VCaP (cell line): ENCODE measurements at regions not wholly inside any gene's neighbourhood (a gene's known extent, or its start where the extent isn't known, plus 50 kb on each side); places are given as distances from the start of the nearest gene placed in this dataset.
"Not testable (repeated sequence)": the region's sequence is repeated elsewhere in the genome, so short reads cannot be mapped to it uniquely, and the experiment has no call there.

Experiments used
- H3K27ac ChIP-seq: fragments of 450-650 bp; 2 replicates; pipeline ENCODE4 v1.5.1; 2017
- TF ChIP-seq, protein P1 (sequence below): fragments of 450-650 bp; conservative IDR thresholded peaks from 2 replicates; pipeline ENCODE4 v1.5.1; 2017; ENCODE audit warnings: mild to moderate bottlenecking, moderate library complexity

DNA sequence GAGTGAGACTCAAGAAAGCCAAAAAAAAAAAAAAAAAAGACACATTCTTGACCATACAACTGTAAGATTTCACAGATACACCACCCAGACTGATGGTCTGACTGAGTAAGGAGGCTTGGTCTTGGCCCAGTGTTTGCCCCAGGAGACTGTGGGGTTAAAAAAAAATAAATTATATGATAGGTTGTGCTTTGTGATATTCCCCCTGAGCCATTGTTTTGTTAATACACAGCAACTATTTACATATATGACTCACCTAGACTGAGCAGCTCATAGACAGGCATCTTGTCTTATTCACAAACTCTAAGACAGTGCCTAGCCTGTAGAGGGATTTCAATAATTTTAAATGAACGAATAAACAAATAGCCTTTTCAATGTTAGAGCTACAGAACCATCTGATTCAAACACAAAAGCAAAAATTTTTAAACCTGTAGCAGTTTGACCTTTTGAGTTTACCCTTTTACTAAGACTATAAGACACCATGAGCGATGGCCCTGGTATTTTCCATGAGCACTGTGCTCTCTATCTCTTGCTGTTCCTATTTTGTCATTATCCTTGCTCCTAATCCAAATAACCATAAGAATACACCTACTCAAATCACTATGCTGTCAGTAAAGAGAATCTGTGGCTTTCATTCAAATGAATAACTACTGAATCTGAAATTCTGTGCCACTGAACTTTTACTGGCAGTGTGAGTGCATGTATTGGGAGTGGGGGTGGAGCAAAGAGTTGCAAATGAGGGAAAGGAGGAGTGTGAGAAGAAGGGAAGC lies 199.4 kb upstream of the PTBP2 start:
- no peak overlapping the region for H3K27ac ChIP-seq
- TF ChIP-seq, protein P1, sequence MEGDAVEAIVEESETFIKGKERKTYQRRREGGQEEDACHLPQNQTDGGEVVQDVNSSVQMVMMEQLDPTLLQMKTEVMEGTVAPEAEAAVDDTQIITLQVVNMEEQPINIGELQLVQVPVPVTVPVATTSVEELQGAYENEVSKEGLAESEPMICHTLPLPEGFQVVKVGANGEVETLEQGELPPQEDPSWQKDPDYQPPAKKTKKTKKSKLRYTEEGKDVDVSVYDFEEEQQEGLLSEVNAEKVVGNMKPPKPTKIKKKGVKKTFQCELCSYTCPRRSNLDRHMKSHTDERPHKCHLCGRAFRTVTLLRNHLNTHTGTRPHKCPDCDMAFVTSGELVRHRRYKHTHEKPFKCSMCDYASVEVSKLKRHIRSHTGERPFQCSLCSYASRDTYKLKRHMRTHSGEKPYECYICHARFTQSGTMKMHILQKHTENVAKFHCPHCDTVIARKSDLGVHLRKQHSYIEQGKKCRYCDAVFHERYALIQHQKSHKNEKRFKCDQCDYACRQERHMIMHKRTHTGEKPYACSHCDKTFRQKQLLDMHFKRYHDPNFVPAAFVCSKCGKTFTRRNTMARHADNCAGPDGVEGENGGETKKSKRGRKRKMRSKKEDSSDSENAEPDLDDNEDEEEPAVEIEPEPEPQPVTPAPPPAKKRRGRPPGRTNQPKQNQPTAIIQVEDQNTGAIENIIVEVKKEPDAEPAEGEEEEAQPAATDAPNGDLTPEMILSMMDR: no peak

DNA sequence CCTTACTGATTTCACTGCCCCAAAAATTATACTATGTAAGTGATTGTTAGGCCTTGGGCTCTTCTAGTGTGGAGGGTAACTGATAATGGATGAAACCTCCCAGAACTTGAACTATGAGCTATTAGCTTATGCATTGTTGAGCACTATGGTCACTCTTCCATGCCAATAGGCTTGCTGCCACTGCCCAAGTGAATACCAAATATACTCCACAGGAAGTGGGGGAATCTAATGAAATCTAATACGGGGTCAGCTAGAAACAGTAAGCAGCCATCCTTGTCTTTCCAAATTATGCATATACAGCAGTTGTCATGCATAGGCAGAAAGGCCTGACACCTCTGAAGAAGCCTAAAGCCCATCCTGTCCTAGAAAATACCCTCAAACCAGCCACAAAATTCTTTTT lies 198.7 kb upstream of the PTBP2 start:
- no peak overlapping the region for H3K27ac ChIP-seq
- TF ChIP-seq, protein P1: no peak

DNA sequence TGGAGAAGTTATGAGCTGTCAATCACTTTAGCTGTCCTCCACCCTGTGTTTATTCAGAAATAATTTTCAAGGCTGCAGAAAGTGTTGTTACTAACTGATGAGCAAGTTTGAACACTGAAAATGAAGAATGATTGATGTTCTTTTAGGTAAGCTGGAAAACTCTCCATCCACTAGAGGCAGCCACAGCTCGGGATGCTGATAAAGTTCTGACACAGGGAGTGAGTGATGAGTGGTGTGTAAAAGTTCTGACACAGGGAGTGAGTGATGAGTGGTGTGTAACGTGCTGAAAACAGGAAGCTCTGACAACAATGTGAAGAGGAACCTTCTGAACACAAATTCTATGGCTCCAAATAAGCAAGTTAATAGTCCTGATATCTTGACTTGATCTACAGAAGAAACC lies 197.5 kb upstream of the PTBP2 start:
- TF ChIP-seq, protein P1: peak; percentile 21; the same call in 1 of the 2 replicates
- no peak overlapping the region for H3K27ac ChIP-seq

DNA sequence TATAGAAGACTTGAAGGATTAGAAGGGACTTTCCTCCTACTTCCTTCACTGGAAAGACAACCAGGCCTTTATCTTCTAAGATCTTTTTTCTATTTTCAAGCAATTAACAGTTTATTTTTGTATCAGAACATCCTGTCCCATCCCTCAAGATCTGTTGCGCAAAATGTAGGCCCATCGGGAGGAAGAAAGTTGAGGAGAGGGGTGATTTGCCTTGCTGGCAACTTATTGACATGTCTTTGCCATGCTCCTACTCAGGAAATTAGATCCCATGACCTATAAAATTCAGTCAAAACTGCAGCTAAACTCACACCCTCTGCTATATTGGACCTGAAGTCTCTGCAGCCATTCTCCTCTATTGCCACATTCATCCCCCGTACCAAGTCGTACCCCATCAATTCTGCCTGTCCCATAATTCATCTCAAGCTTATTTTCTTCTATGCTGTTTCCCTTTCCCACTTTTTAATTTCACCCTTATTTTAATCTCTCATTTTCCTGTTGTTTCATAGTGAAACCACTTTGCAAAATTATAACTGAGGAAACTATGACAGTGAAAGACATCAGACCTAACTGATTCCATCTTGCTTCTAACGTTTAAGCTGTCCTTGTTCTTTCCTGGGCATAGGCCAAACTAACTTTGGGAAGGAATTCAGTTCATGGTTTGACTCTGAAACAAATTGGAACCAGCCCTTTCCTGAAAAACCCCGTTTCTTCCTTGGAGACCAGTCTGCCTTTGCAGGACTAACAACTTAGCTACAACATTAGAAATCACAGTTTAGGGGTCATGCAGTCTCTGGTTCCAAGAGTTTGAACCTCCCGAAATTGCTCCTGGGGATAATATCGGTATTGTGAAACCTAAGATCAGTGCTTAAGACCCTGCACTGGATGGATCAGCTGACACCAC lies 195.7 kb upstream of the PTBP2 start:
- no peak overlapping the region for H3K27ac ChIP-seq
- TF ChIP-seq, protein P1: no peak

DNA sequence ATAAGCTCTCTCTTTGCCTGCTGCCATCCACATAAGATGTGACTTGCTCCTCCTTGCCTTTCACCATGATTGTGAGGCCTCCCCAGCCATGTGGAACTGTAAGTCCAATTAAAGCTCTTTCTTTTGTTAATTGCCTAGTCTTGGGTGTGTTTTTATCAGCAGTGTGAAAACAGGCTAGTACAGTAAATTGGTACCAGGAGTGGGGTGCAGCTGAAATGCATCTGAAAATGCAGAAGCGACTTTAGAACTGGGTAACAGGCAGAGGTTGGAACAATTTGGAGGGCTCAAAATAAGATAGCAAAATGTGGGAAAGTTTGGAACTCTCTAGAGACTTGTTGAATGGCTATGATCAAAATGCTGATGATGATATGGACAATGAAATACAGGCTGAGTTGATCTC lies 192.9 kb upstream of the PTBP2 start:
- H3K27ac ChIP-seq: not testable (repeated sequence)

DNA sequence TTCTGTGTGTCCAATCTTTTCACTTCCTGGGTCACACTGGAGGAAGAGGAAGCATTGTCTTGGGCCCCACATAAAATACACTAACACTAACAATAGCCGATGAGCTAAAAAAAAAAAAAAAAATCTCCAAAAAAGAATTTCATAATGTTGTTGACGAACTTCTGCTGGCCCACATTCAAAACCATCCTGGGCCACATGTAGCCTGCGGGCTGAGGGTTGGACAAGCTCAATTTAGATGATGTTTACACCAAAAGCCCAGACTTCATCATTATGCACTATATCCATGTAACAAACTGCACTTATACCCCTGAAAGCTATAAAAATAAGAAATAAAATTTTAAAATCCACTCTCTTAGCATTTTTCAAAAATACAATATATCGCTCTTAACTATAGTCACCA lies 187.8 kb upstream of the PTBP2 start:
- H3K27ac ChIP-seq: no peak overlapping the region
- TF ChIP-seq, protein P1: no peak

DNA sequence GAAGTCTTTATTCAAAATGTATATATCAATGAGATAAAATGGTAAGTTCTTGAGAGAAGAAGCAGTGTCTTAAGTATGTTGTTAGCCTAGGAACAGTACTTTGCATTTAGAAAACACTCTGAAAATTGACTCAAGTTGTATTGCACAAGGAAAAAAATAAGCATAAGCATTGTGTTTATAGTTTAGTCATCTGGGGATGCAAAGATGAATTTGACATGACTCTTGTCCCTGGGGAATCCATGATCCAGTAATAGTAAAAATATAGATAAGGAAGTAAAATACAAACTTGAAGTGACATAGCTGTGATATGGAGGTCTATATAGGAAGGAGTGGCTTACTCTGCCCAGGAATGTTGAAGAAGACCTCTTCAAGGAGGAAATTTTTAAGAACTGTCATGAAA lies 185.0 kb upstream of the PTBP2 start:
- H3K27ac ChIP-seq: no peak overlapping the region
- TF ChIP-seq, protein P1: no peak
